Right lobe of liver (tissue), 6 donors: ENCODE measurements at regions not wholly inside any gene's neighbourhood (a gene's known extent, or its start where the extent isn't known, plus 50 kb on each side); places are given as distances from the start of the nearest gene placed in this dataset.

ENCODE experiments used
- ATAC-seq, 4 donors: fragments of 200-7000 bp; cut with Tn5 transposase; one replicate each; pipeline ENCODE4 v1.9.1; 2020; ENCODE audit warnings: mild to moderate bottlenecking in 4 of 4, moderate library complexity in 4 of 4
- DNase-seq, 3 donors: peaks; one replicate each; pipeline ENCODE4 v3.0.0-alpha.2; 2020
- H3K27ac ChIP-seq, 3 donors: fragments of 200-600 bp; one replicate each; pipeline ENCODE4 v1.8.0; 2022
- H3K27me3 ChIP-seq, 2 donors: fragments of 200-600 bp; one replicate each; pipeline ENCODE4 v1.8.0; 2022
- H3K36me3 ChIP-seq, 4 donors: fragments of 200-600 bp; sonication (generic) in 1 of 4; one replicate each; pipeline versions ENCODE4 v1.5.1 to v1.8.0; 2017 to 2022; ENCODE audit warnings: control low read depth in 1 of 4
- H3K4me1 ChIP-seq, 4 donors: fragments of 200-600 bp; sonication (generic) in 1 of 4; one replicate each; pipeline versions ENCODE4 v1.5.1 to v1.8.0; 2017 to 2022; ENCODE audit warnings: control low read depth in 1 of 4
- H3K4me3 ChIP-seq, 3 donors: fragments of 200-600 bp; one replicate each; pipeline ENCODE4 v1.8.0; 2022
- H3K9me3 ChIP-seq, 4 donors: fragments of 200-600 bp; sonication (generic) in 1 of 4; one replicate each; pipeline versions ENCODE4 v1.5.1 to v1.8.0; 2017 to 2022; ENCODE audit warnings: control low read depth in 1 of 4
- POLR2A ChIP-seq: fragments of 450-650 bp; IDR thresholded peaks from one replicate; pipeline ENCODE4 v1.6.1; 2017; ENCODE audit warnings: antibody characterized with exemption, mild to moderate bottlenecking
- WGBS: methylation state at CpG from one replicate; pipeline ENCODE4 v1.1.6; 2018; ENCODE audit warnings: low coverage, low lambda C conversion rate; ENCODE audit not compliant: insufficient coverage; ENCODE audit errors: missing lambda C conversion rate; 5-methylcytosine and 5-hydroxymethylcytosine counted together
- intact Hi-C, 2 donors: fragments of 100-400 bp; cut with DNase I; formaldehyde crosslinking; loops; one replicate each; pipeline versions ENCODE4 v1.11.2 to v1.14.1; 2022
- TF ChIP-seq, protein P1 (sequence below), 4 donors: fragments of 200-600 bp in 3 of 4; fragments of 450-650 bp in 1 of 4; IDR thresholded peaks; one replicate each; pipeline versions ENCODE4 v1.5.1 to v1.8.0; 2016 to 2022; ENCODE audit warnings: antibody characterized with exemption in 4 of 4, mild to moderate bottlenecking in 2 of 4
- donor health status: DM: no; HTN: yes; CAD: no.
- donor health status: DM: no; HTN: no; CAD: no.
- donor health status: DM: no; HTN: no; CAD: no.
- donor health status: DM: no; HTN: yes; CAD: no.
- donor health status: DM: no; HTN: yes; CAD: no.

GRCh38 chr11:80163441-80163840 lies 722.6 kb upstream of the TENM4 start:
- Histone ChIP-seq H3K9me3 (no peaks in the 10 kb centered on the region), H3K36me3 (no peaks in the 10 kb centered on the region), H3K27ac (no peak overlapping the region), H3K27me3 (no peaks in the 10 kb centered on the region), H3K4me3 (no peak overlapping the region), H3K4me1 (no peaks in the 10 kb centered on the region)
- WGBS: 55% methylated on average over 1 of the region's 1 CpG
- intact Hi-C loops: no loop called here
- ATAC-seq (no peak), DNase-seq (no peak)
- TF ChIP-seq, protein P1, sequence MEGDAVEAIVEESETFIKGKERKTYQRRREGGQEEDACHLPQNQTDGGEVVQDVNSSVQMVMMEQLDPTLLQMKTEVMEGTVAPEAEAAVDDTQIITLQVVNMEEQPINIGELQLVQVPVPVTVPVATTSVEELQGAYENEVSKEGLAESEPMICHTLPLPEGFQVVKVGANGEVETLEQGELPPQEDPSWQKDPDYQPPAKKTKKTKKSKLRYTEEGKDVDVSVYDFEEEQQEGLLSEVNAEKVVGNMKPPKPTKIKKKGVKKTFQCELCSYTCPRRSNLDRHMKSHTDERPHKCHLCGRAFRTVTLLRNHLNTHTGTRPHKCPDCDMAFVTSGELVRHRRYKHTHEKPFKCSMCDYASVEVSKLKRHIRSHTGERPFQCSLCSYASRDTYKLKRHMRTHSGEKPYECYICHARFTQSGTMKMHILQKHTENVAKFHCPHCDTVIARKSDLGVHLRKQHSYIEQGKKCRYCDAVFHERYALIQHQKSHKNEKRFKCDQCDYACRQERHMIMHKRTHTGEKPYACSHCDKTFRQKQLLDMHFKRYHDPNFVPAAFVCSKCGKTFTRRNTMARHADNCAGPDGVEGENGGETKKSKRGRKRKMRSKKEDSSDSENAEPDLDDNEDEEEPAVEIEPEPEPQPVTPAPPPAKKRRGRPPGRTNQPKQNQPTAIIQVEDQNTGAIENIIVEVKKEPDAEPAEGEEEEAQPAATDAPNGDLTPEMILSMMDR (IDR thresholded peaks at IDR 0.05): no peak

- H3K4me3 ChIP-seq: no peak overlapping the region
- 46% methylated on average over 3 of the region's 3 CpGs for WGBS
- DNase-seq: no peak
- no peaks in the 10 kb centered on the region for H3K9me3 ChIP-seq
- TF ChIP-seq POLR2A: no peak
- TF ChIP-seq, protein P1 (IDR thresholded peaks at IDR 0.05): no peak
- H3K36me3 ChIP-seq: no peaks in the 10 kb centered on the region
- ATAC-seq: no peak
- intact Hi-C loops: no loop called here
- no peaks in the 10 kb centered on the region for H3K27me3 ChIP-seq
- H3K4me1 ChIP-seq: no peaks in the 10 kb centered on the region
- no peak overlapping the region for H3K27ac ChIP-seq
These were observed 722.2 kb upstream of the TENM4 start for GRCh38 chr11:80163011-80163410.

DNA sequence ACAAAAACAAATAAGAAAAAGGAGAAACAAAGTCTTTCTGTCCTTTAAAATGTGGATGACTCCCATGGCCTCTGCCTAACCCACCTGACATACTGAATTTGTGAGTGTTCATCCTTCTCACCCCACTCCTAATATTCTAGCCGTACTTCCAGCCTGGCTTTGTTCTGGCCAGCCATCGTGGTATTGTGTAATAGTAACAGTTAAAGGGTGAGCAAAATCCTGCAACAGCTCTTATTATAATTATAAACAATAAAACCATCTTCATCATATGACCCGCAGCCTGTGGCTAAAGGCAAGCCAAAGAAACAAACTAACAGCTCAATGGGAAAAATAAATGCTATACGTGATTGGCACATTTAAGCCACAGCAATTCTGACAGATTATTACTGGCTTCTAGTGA lies 721.6 kb upstream of the TENM4 start:
- TF ChIP-seq, protein P1 (IDR thresholded peaks at IDR 0.05): no peak
- TF ChIP-seq POLR2A: no peak
- Histone ChIP-seq H3K9me3 (no peaks in the 10 kb centered on the region), H3K27me3 (no peaks in the 10 kb centered on the region), H3K36me3 (no peaks in the 10 kb centered on the region), H3K4me1 (no peaks in the 10 kb centered on the region), H3K4me3 (no peak overlapping the region), H3K27ac (no peak overlapping the region)
- DNase-seq: no peak
- intact Hi-C loops: no loop called here
- WGBS: 59% methylated on average over 4 of the region's 4 CpGs
- no peak for ATAC-seq

DNA sequence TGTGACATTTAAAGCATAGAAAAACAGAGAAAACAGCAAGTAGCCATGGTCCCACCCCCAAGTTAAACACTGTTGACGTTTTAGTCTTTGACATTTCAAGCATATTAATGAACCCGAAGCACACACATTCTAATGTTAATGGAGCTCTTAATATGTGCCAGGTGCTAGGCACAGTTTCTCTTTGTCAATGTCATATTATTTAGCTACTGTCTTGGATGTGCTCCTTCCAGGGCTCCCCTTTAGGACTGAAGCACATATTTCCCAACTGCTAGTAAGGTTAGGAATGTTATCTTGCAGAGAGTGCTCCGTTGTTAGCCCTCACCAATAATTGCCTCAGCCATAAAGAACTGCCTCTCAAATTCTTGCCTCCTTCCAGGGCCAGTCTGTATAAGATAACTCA lies 716.6 kb upstream of the TENM4 start:
- intact Hi-C loops: no loop called here
- no peak overlapping the region for H3K4me3 ChIP-seq
- WGBS: 10% methylated on average over 3 of the region's 3 CpGs
- H3K27me3 ChIP-seq: no peaks in the 10 kb centered on the region
- no peaks in the 10 kb centered on the region for H3K9me3 ChIP-seq
- no peaks in the 10 kb centered on the region for H3K4me1 ChIP-seq
- no peaks in the 10 kb centered on the region for H3K36me3 ChIP-seq
- H3K27ac ChIP-seq: no peak overlapping the region
- ATAC-seq: no peak
- no peak for DNase-seq
- no peak for TF ChIP-seq POLR2A
- TF ChIP-seq, protein P1 (IDR thresholded peaks at IDR 0.05): no peak

GRCh38 chr11:80156062-80156461 lies 715.2 kb upstream of the TENM4 start:
- no peak for TF ChIP-seq POLR2A
- TF ChIP-seq, protein P1 (IDR thresholded peaks at IDR 0.05): no peak
- DNase-seq (no peak), ATAC-seq (no peak)
- Histone ChIP-seq H3K4me3 (no peak overlapping the region), H3K27ac (no peak overlapping the region), H3K27me3 (no peaks in the 10 kb centered on the region), H3K36me3 (no peaks in the 10 kb centered on the region), H3K4me1 (no peaks in the 10 kb centered on the region), H3K9me3 (no peaks in the 10 kb centered on the region)
- intact Hi-C loops: no loop called here
- WGBS: 30% methylated on average over 1 of the region's 1 CpG
